ENCODE measurements at regions not wholly inside any gene's neighbourhood (a gene's known extent, or its start where the extent isn't known, plus 50 kb on each side); places are given as distances from the start of the nearest gene placed in this dataset.

DNA sequence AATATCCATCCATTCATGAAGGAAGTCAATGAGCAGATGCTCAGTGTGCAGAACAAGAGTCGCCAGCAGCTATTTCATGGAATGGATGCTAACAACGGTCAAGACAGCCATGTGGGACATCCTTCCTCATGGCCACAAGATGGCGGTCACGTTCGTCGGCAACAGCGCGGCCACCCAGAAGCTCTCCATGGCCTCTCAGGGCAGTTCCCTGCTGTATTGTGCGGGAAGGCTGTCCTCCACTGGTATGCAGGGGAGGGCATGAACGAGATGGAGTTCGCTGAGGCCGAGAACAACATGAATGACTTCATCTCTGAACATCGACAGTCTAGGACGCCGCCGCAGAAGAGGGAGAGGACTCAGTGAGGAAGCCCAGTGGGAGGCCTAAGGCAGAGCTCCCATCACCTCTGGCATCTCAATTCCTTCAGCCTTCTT, 208.3 kb downstream of the TJP1 start:
- Histone ChIP-seq H3K36me3 (ENCODE audit: low read depth) (no peaks in the 10 kb centered on the region), H4K20me1 (ENCODE audit: insufficient read depth) (no peaks in the 10 kb centered on the region), H3K4me3 (no peak overlapping the region), H3K4me1 (ENCODE audit: insufficient read depth) (peaks cover 23% of the 10 kb centered on the region), H3K9ac (no peak overlapping the region), H3K27ac (no peak overlapping the region), H3K9me2 (ENCODE audit: insufficient read depth) (no peaks in the 10 kb centered on the region), H2AFZ (peak overlapping the region; percentile 20; the same call in 1 of the 2 replicates), H3K79me2 (ENCODE audit: insufficient read depth) (no peaks in the 10 kb centered on the region), H3F3A (ENCODE audit: insufficient read depth) (peaks cover 16% of the 10 kb centered on the region), H3K9me3 (ENCODE audit: low read depth) (no peaks in the 10 kb centered on the region), H3K4me2 (ENCODE audit: unreplicated experiment) (no peak overlapping the region), H3K27me3 (replicated peaks; ENCODE audit: insufficient read depth) (peaks cover 10% of the 10 kb centered on the region; the same call in 1 of the 2 replicates)
- peak; percentile 56 for DNase-seq
- 49 to 53% methylated on average over 16 of the region's 16 CpGs for WGBS, 2 experiments (ENCODE audit: low coverage in 1 of 2, low lambda C conversion rate in 2 of 2, missing lambda C conversion rate in 2 of 2)
- no peak for TF ChIP-seq EZH2 (IDR thresholded peaks at IDR 0.05; ENCODE audit: insufficient read depth, poor library complexity, severe bottlenecking)
- no peak for TF ChIP-seq EZH2phosphoT487 (IDR thresholded peaks at IDR 0.05; ENCODE audit: insufficient read depth, low read depth)
- in situ Hi-C loops (cut with MboI), result no loop called here

DNA sequence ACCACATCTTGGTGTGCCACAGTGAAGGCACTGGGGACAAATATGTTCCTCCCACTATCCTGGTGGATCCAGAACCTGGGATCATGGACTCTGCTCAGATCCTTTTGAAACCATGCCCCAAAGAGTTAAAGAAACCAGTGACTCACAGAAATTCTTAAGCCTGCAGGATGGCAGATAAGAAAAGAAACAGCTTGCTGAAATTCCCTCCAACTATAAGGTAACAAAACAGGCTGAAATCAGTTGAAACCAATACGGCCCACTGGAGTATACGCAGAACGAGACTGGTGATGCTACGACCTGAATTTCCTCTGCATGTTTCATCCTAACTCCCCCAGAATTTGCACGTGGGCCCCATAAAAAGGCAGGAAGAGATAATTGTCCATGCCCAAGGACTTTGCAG, 209.6 kb downstream of the TJP1 start:
- in situ Hi-C loops (cut with MboI), result no loop called here
- peak; percentile 50 for DNase-seq

DNA sequence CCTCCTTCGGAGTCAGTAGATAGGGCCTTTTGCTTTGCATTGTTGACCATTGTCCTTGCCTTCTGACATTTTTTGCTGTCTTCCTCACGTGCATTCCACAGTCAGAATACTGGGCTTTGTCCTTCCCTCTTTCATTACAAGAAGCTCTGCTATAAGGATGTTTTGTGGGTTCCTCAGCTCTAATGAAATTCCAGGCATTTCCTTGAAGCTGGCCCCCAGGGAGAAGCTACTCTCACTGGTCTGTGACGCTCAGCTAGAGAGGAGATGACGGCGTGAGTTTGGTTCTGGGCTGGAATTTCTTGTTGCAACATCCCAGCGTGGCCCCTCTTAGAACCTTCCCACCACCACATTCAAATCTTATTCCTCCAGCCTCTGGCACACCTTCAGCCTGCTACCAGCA, 210.2 kb downstream of the TJP1 start:
- DNase-seq, result peak; percentile 91
- H3K36me3 ChIP-seq (ENCODE audit: low read depth), result no peaks in the 10 kb centered on the region
- H3K4me3 ChIP-seq, result 0 out of 2 replicates have a peak overlapping the region, but pooled peaks have one; percentile 16
- H3K4me1 ChIP-seq (ENCODE audit: insufficient read depth), result peaks cover 23% of the 10 kb centered on the region
- H2AFZ ChIP-seq, result 0 out of 2 replicates have a peak overlapping the region, but pooled peaks have one; percentile 38
- TF ChIP-seq EZH2 (IDR thresholded peaks at IDR 0.05; ENCODE audit: insufficient read depth, poor library complexity, severe bottlenecking), result no peak
- H3K9me2 ChIP-seq (ENCODE audit: insufficient read depth), result no peaks in the 10 kb centered on the region
- no peaks in the 10 kb centered on the region for H3K79me2 ChIP-seq (ENCODE audit: insufficient read depth)
- H3K27ac ChIP-seq, result peak overlapping the region; percentile 59
- no peaks in the 10 kb centered on the region for H4K20me1 ChIP-seq (ENCODE audit: insufficient read depth)
- peaks cover 10% of the 10 kb centered on the region; the same call in 1 of the 2 replicates for H3K27me3 ChIP-seq (replicated peaks; ENCODE audit: insufficient read depth)
- in situ Hi-C loops (cut with MboI), result no loop called here
- peak overlapping the region; percentile 55 for H3K4me2 ChIP-seq (ENCODE audit: unreplicated experiment)
- H3F3A ChIP-seq (ENCODE audit: insufficient read depth), result peaks cover 16% of the 10 kb centered on the region
- 10 to 22% methylated on average over 6 of the region's 6 CpGs for WGBS, 2 experiments (ENCODE audit: low coverage in 1 of 2, low lambda C conversion rate in 2 of 2, missing lambda C conversion rate in 2 of 2)
- peak overlapping the region; percentile 42; the same call in 1 of the 2 replicates for H3K9ac ChIP-seq
- no peaks in the 10 kb centered on the region for H3K9me3 ChIP-seq (ENCODE audit: low read depth)

More for the DNA sequence above, 209.6 kb downstream of the TJP1 start:
- Histone ChIP-seq H3K4me3 (no peak overlapping the region), H2AFZ (0 out of 2 replicates have a peak overlapping the region, but pooled peaks have one; percentile 38), H3K36me3 (ENCODE audit: low read depth) (no peaks in the 10 kb centered on the region), H3K9me3 (ENCODE audit: low read depth) (no peaks in the 10 kb centered on the region), H3K4me1 (ENCODE audit: insufficient read depth) (peaks cover 23% of the 10 kb centered on the region), H3F3A (ENCODE audit: insufficient read depth) (peaks cover 16% of the 10 kb centered on the region), H3K4me2 (ENCODE audit: unreplicated experiment) (peak overlapping the region; percentile 55), H3K79me2 (ENCODE audit: insufficient read depth) (no peaks in the 10 kb centered on the region), H3K9ac (peak overlapping the region; percentile 42; the same call in 1 of the 2 replicates), H3K27ac (peak overlapping the region; percentile 59), H4K20me1 (ENCODE audit: insufficient read depth) (no peaks in the 10 kb centered on the region), H3K9me2 (ENCODE audit: insufficient read depth) (no peaks in the 10 kb centered on the region), H3K27me3 (replicated peaks; ENCODE audit: insufficient read depth) (peaks cover 10% of the 10 kb centered on the region; the same call in 1 of the 2 replicates)
- TF ChIP-seq EZH2phosphoT487 (IDR thresholded peaks at IDR 0.05; ENCODE audit: insufficient read depth, low read depth), result no peak
- TF ChIP-seq EZH2 (IDR thresholded peaks at IDR 0.05; ENCODE audit: insufficient read depth, poor library complexity, severe bottlenecking), result no peak
- WGBS, 2 experiments (ENCODE audit: low coverage in 1 of 2, low lambda C conversion rate in 2 of 2, missing lambda C conversion rate in 2 of 2), result 47 to 51% methylated on average over 5 of the region's 5 CpGs

DNA sequence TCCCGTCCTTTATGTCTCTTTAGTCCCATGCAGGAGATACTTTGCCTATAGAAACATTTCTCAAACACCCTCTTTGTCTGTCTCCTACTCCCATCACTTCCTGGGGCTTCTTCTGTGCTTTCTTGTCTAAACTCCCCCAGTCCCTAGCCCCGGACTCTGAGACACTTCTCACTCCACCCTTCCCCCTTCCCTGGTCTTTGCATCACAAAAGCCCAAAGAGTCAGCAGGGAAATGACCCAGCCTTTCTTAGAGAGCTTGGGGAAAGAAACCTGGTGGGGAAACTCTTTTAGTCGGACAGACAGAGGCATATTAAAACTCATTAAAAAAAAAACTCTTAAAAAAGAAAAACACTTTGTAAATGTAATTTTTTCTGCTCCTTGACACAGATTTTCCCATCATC, 211.2 kb downstream of the TJP1 start:
- Histone ChIP-seq H3K27ac (no peak overlapping the region), H3F3A (ENCODE audit: insufficient read depth) (peaks cover 16% of the 10 kb centered on the region), H2AFZ (no peak overlapping the region), H3K4me3 (no peak overlapping the region), H3K79me2 (ENCODE audit: insufficient read depth) (no peaks in the 10 kb centered on the region), H3K36me3 (ENCODE audit: low read depth) (no peaks in the 10 kb centered on the region), H3K9ac (no peak overlapping the region), H3K9me3 (ENCODE audit: low read depth) (no peaks in the 10 kb centered on the region), H3K4me2 (ENCODE audit: unreplicated experiment) (no peak overlapping the region), H3K9me2 (ENCODE audit: insufficient read depth) (no peaks in the 10 kb centered on the region), H3K4me1 (ENCODE audit: insufficient read depth) (peaks cover 23% of the 10 kb centered on the region), H4K20me1 (ENCODE audit: insufficient read depth) (no peaks in the 10 kb centered on the region), H3K27me3 (replicated peaks; ENCODE audit: insufficient read depth) (peaks cover 10% of the 10 kb centered on the region; the same call in 1 of the 2 replicates)
- TF ChIP-seq EZH2 (IDR thresholded peaks at IDR 0.05; ENCODE audit: insufficient read depth, poor library complexity, severe bottlenecking) (no peak), EZH2phosphoT487 (IDR thresholded peaks at IDR 0.05; ENCODE audit: insufficient read depth, low read depth) (no peak)
- no peak for DNase-seq
- in situ Hi-C loops (cut with MboI), result no loop called here
- WGBS, 2 experiments (ENCODE audit: low coverage in 1 of 2, low lambda C conversion rate in 2 of 2, missing lambda C conversion rate in 2 of 2), result 14 to 15% methylated on average over 3 of the region's 3 CpGs
